Smooth muscle cell (in vitro differentiated cells): ENCODE measurements at regions not wholly inside any gene's neighbourhood (a gene's known extent, or its start where the extent isn't known, plus 50 kb on each side); places are given as distances from the start of the nearest gene placed in this dataset.

ENCODE experiments used
- DNase-seq: peaks from one replicate; lab custom pipeline; 2025; ENCODE audit not compliant: unreplicated experiment; lab: John Stamatoyannopoulos, UW
- H2AFZ ChIP-seq: fragments of 200-600 bp; sonication (generic); 2 replicates; pipeline ENCODE4 v1.6.0; 2016; ENCODE audit warnings: antibody characterized with exemption, low read depth, mild to moderate bottlenecking
- H3F3A ChIP-seq: fragments of 200-600 bp; sonication (generic); 2 replicates; pipeline ENCODE4 v1.6.0; 2017; ENCODE audit warnings: antibody characterized with exemption, low read depth
- H3K27ac ChIP-seq: fragments of 200-600 bp; sonication (generic); 2 replicates; pipeline ENCODE4 v1.5.1; 2016; ENCODE audit warnings: low read depth, mild to moderate bottlenecking
- H3K27me3 ChIP-seq: fragments of 200-600 bp; sonication (generic); 2 replicates; pipeline ENCODE4 v1.6.1; 2016; ENCODE audit warnings: low read depth, mild to moderate bottlenecking
- H3K36me3 ChIP-seq: fragments of 200-600 bp; sonication (generic); 2 replicates; pipeline ENCODE4 v1.5.1; 2016; ENCODE audit warnings: low read depth
- H3K4me1 ChIP-seq: fragments of 200-600 bp; sonication (generic); 2 replicates; pipeline ENCODE4 v1.5.1; 2016; ENCODE audit warnings: low read depth
- H3K4me2 ChIP-seq: fragments of 200-600 bp; sonication (generic); 2 replicates; pipeline ENCODE4 v1.6.0; 2016; ENCODE audit warnings: mild to moderate bottlenecking
- H3K4me3 ChIP-seq: fragments of 200-600 bp; sonication (generic); 2 replicates; pipeline ENCODE4 v1.5.1; 2016; ENCODE audit warnings: mild to moderate bottlenecking
- H3K79me2 ChIP-seq: fragments of 200-600 bp; sonication (generic); 2 replicates; pipeline ENCODE4 v1.6.0; 2016; ENCODE audit warnings: low read depth, mild to moderate bottlenecking
- H3K9ac ChIP-seq: fragments of 200-600 bp; sonication (generic); 2 replicates; pipeline ENCODE4 v1.6.0; 2016; ENCODE audit warnings: low read depth
- H3K9me3 ChIP-seq: fragments of 200-600 bp; sonication (generic); replicated peaks from 2 replicates; pipeline ENCODE4 v1.5.1; 2016; ENCODE audit warnings: low read depth
- H4K20me1 ChIP-seq: fragments of 200-600 bp; sonication (generic); 2 replicates; pipeline ENCODE4 v1.6.0; 2016; ENCODE audit warnings: low read depth
- WGBS: methylation state at CpG from one replicate; pipeline ENCODE4 v1.1.7; 2016; ENCODE audit warnings: low lambda C conversion rate; 5-methylcytosine and 5-hydroxymethylcytosine counted together
- TF ChIP-seq, protein P1 (sequence below): fragments of 200-600 bp; sonication (generic); IDR thresholded peaks from 2 replicates; pipeline ENCODE4 v1.5.1; 2017; ENCODE audit warnings: borderline replicate concordance, mild to moderate bottlenecking, antibody characterized with exemption; ENCODE audit not compliant: insufficient read depth, poor library complexity, severe bottlenecking

GRCh38 chr20:62530643-62531032 lies 54.8 kb upstream of the GATA5 start:
- Histone ChIP-seq H3K4me1 (no peaks in the 10 kb centered on the region), H3K36me3 (no peaks in the 10 kb centered on the region), H3K27ac (no peak overlapping the region), H4K20me1 (no peaks in the 10 kb centered on the region), H2AFZ (no peak overlapping the region), H3K9ac (no peak overlapping the region), H3K9me3 (no peaks in the 10 kb centered on the region), H3K27me3 (no peaks in the 10 kb centered on the region), H3K4me3 (no peak overlapping the region), H3F3A (no peaks in the 10 kb centered on the region), H3K79me2 (no peaks in the 10 kb centered on the region), H3K4me2 (no peak overlapping the region)
- 96% methylated on average over 16 of the region's 16 CpGs for WGBS
- TF ChIP-seq, protein P1, sequence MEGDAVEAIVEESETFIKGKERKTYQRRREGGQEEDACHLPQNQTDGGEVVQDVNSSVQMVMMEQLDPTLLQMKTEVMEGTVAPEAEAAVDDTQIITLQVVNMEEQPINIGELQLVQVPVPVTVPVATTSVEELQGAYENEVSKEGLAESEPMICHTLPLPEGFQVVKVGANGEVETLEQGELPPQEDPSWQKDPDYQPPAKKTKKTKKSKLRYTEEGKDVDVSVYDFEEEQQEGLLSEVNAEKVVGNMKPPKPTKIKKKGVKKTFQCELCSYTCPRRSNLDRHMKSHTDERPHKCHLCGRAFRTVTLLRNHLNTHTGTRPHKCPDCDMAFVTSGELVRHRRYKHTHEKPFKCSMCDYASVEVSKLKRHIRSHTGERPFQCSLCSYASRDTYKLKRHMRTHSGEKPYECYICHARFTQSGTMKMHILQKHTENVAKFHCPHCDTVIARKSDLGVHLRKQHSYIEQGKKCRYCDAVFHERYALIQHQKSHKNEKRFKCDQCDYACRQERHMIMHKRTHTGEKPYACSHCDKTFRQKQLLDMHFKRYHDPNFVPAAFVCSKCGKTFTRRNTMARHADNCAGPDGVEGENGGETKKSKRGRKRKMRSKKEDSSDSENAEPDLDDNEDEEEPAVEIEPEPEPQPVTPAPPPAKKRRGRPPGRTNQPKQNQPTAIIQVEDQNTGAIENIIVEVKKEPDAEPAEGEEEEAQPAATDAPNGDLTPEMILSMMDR = no peak
- no peak for DNase-seq

DNA sequence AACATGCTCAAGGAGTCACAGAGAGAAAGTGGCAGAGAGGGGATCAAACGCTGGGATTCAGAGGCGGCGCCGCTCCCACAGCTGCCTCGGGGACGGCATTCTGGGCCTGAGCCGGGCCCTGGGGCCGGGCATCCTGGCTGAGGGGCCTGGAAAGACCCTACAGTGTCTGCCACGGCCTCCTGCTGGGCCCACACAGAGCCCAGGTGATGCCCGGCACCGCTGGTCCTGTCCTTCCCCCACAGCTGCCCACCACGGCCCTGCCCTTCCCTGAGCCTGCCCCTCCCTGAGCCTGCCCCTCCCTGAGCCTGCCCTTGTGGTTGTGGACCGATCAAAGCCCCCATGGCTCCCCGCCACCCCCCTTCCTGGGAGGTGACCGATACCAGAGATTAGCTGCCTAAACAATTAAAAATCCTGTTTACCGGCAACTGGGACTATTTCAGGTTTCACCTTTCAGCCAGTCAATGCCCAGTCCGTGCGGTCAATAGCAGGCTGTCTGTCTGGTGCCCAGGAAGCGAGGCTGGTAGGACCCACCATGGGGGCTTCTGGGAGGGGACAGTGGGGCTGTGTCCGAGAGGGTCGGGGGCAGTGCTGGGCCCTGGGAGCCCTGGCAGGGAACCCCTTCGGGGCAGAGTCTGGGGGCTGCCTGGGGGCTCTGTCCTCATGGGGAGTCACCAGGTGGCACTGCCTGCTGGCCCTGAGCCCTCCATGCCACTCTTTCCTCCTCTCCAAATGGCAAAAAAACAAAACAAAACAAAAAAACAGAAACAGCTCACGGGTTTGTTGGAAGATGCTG lies 55.4 kb upstream of the GATA5 start:
- no peak overlapping the region for H3K27ac ChIP-seq
- no peak for DNase-seq
- no peak overlapping the region for H3K9ac ChIP-seq
- no peaks in the 10 kb centered on the region for H3K27me3 ChIP-seq
- H4K20me1 ChIP-seq = no peaks in the 10 kb centered on the region
- no peaks in the 10 kb centered on the region for H3K9me3 ChIP-seq
- no peak overlapping the region for H2AFZ ChIP-seq
- H3K4me3 ChIP-seq = no peak overlapping the region
- H3K36me3 ChIP-seq = no peaks in the 10 kb centered on the region
- TF ChIP-seq, protein P1 = no peak
- 93% methylated on average over 22 of the region's 23 CpGs for WGBS
- no peaks in the 10 kb centered on the region for H3K79me2 ChIP-seq
- H3K4me1 ChIP-seq = no peaks in the 10 kb centered on the region
- no peak overlapping the region for H3K4me2 ChIP-seq
- no peaks in the 10 kb centered on the region for H3F3A ChIP-seq

DNA sequence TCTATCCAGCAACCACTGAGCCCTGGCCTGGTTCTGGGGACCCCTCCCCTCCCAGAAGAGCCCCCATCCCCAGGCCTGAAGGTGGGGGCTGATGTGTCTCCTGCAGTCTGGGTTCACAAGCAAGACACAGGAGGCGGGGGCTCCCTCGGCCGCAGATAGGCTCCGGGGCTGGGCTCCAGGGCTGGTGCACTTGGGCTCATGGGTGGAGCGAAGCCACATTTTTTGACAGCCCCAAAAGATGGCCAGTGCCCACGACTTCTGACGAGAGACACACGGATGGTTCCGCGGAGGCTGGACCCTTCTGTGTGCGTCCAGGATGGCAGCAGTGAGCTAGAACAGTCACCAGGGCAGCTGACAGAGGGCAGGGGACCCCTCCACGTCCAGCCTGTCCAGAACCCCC lies 57.1 kb upstream of the GATA5 start:
- Histone ChIP-seq H3K4me3 (no peak overlapping the region), H3K79me2 (no peaks in the 10 kb centered on the region), H2AFZ (no peak overlapping the region), H3K4me1 (no peaks in the 10 kb centered on the region), H3K27ac (no peak overlapping the region), H3K4me2 (no peak overlapping the region), H3F3A (no peaks in the 10 kb centered on the region), H3K9me3 (no peaks in the 10 kb centered on the region), H3K9ac (no peak overlapping the region), H3K27me3 (no peaks in the 10 kb centered on the region), H3K36me3 (no peaks in the 10 kb centered on the region), H4K20me1 (no peaks in the 10 kb centered on the region)
- WGBS = 94% methylated on average over 12 of the region's 12 CpGs
- TF ChIP-seq, protein P1 = no peak
- DNase-seq = no peak
